ENCODE measurements at regions not wholly inside any gene's neighbourhood (a gene's known extent, or its start where the extent isn't known, plus 50 kb on each side); places are given as distances from the start of the nearest gene placed in this dataset.

GRCh38 chr3:89845053-89845452, 737.6 kb downstream of the EPHA3 start:
- TF ChIP-seq, protein P1, sequence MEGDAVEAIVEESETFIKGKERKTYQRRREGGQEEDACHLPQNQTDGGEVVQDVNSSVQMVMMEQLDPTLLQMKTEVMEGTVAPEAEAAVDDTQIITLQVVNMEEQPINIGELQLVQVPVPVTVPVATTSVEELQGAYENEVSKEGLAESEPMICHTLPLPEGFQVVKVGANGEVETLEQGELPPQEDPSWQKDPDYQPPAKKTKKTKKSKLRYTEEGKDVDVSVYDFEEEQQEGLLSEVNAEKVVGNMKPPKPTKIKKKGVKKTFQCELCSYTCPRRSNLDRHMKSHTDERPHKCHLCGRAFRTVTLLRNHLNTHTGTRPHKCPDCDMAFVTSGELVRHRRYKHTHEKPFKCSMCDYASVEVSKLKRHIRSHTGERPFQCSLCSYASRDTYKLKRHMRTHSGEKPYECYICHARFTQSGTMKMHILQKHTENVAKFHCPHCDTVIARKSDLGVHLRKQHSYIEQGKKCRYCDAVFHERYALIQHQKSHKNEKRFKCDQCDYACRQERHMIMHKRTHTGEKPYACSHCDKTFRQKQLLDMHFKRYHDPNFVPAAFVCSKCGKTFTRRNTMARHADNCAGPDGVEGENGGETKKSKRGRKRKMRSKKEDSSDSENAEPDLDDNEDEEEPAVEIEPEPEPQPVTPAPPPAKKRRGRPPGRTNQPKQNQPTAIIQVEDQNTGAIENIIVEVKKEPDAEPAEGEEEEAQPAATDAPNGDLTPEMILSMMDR (conservative IDR thresholded peaks at IDR 0.05): no peak
- no peak for TF ChIP-seq EZH2 (IDR thresholded peaks at IDR 0.05; ENCODE audit: low read depth)
